HepG2 (cell line): ENCODE measurements at regions not wholly inside any gene's neighbourhood (a gene's known extent, or its start where the extent isn't known, plus 50 kb on each side); places are given as distances from the start of the nearest gene placed in this dataset.

Source experiments
- ATAC-seq: fragments of 200-7000 bp; cut with Tn5 transposase; 3 replicates; pipeline ENCODE4 v1.9.1; 2020; ENCODE audit warnings: mild to moderate bottlenecking, moderate library complexity
- BruUV-seq: library from RNA; stranded (reverse); fragments of 400-500 nt; replicated peaks from 2 replicates; lab custom pipeline; 2021; lab: Mats Ljungman, UMichigan
- CTCF ChIA-PET: fragments of 300-600 bp; formaldehyde crosslinking; extraction: SDS; loops from one replicate; lab custom pipeline; 2021; ENCODE audit warnings: low total read pairs, inconsistent platforms, low intra/inter-chr PET ratio; lab: Yijun Ruan, JAX
- POLR2A ChIA-PET: fragments of 350-600 bp; sonication (Branson Sonifier 250); formaldehyde crosslinking; loops from one replicate; lab custom pipeline; 2020; ENCODE audit warnings: antibody characterized with exemption, inconsistent platforms; lab: Yijun Ruan, JAX
- DNase-seq: peaks from one replicate; pipeline ENCODE4 v3.0.0-alpha.2; 2015; ENCODE audit warnings: low spot score
- FAIRE-seq: peaks from 3 replicates; lab custom pipeline; 2011; peaks lifted over from hg19 to GRCh38; lab: Jason Lieb, UNC
- H2AFZ ChIP-seq: one replicate; pipeline ENCODE4 v1.6.1; 2011; ENCODE audit warnings: low read length, inconsistent platforms
- H3K27ac ChIP-seq: fragments of 300-600 bp; 3 replicates; pipeline ENCODE4 v1.8.0; 2011; ENCODE audit warnings: mixed run types, mild to moderate bottlenecking, mixed read lengths, low read length, inconsistent platforms; ENCODE audit not compliant: insufficient read depth; ENCODE audit errors: extremely low read length
- H3K27me3 ChIP-seq, 2 experiments: fragments of 200-600 bp in 1 of 2; 2 replicates in 1 of 2; 3 replicates in 1 of 2; pipeline versions ENCODE4 v1.6.0 to v1.8.0; 2011; ENCODE audit warnings: low read length in 2 of 2, mild to moderate bottlenecking in 2 of 2, moderate library complexity in 2 of 2, inconsistent platforms in 1 of 2; ENCODE audit not compliant: insufficient read depth in 2 of 2, control insufficient read depth in 1 of 2
- H3K36me3 ChIP-seq, 2 experiments: fragments of 200-600 bp in 1 of 2; replicated peaks in 1 of 2; 2 replicates in 1 of 2; 3 replicates in 1 of 2; pipeline versions ENCODE4 v1.5.1 to v1.8.0; 2011; ENCODE audit warnings: low read length in 2 of 2, inconsistent platforms in 1 of 2; ENCODE audit not compliant: insufficient read depth in 2 of 2, control insufficient read depth in 1 of 2
- H3K4me1 ChIP-seq: 2 replicates; pipeline ENCODE4 v1.5.1; 2012; ENCODE audit warnings: low read length, inconsistent platforms; ENCODE audit not compliant: insufficient read depth
- H3K4me2 ChIP-seq: 2 replicates; pipeline ENCODE4 v1.6.0; 2011; ENCODE audit warnings: low read depth, low read length, inconsistent platforms
- H3K4me3 ChIP-seq, 3 experiments: fragments of 200-600 bp in 1 of 3; sonication (generic), shearing (Covaris generic) in 1 of 3; replicated peaks in 1 of 3; 2 replicates each; pipeline ENCODE4 v1.5.1; 2011 to 2016; ENCODE audit warnings: low read length in 3 of 3, inconsistent platforms in 2 of 3, low read depth in 2 of 3, mild to moderate bottlenecking in 2 of 3, control low read depth in 1 of 3, mixed read lengths in 1 of 3; ENCODE audit not compliant: insufficient read depth in 1 of 3
- H3K79me2 ChIP-seq: one replicate; pipeline ENCODE4 v1.6.1; 2011; ENCODE audit warnings: low read length, inconsistent platforms; ENCODE audit not compliant: insufficient read depth
- H3K9ac ChIP-seq: 2 replicates; pipeline ENCODE4 v1.6.0; 2011; ENCODE audit warnings: mild to moderate bottlenecking, low read depth, low read length, inconsistent platforms; ENCODE audit not compliant: insufficient read depth
- H3K9me3 ChIP-seq: 2 replicates; pipeline ENCODE4 v1.5.1; 2012; ENCODE audit warnings: mild to moderate bottlenecking, low read length
- H4K20me1 ChIP-seq: 2 replicates; pipeline ENCODE4 v1.6.0; 2011; ENCODE audit warnings: inconsistent platforms, mild to moderate bottlenecking, low read length, moderate library complexity; ENCODE audit not compliant: insufficient read depth
- ATF7 ChIP-seq, 2 experiments: fragments of 450-650 bp in 1 of 2; sonication (generic) in 1 of 2; formaldehyde crosslinking in 1 of 2; IDR thresholded peaks; 2 replicates each; pipeline versions ENCODE4 v1.4.0 to v1.6.1; 2016 to 2020; ENCODE audit warnings: antibody characterized with exemption in 1 of 2, mild to moderate bottlenecking in 1 of 2, missing genetic modification reagents in 1 of 2
- ZBTB25 ChIP-seq: IDR thresholded peaks from 2 replicates; pipeline ENCODE4 v1.6.1; 2018; ENCODE audit warnings: missing genetic modification reagents
- ZNF275 ChIP-seq: sonication (generic); formaldehyde crosslinking; IDR thresholded peaks from 2 replicates; pipeline ENCODE4 v1.8.0; 2022; ENCODE audit warnings: missing genetic modification reagents, mild to moderate bottlenecking, inconsistent platforms, borderline replicate concordance
- ZNF362 ChIP-seq: sonication (generic); formaldehyde crosslinking; IDR thresholded peaks from 2 replicates; pipeline ENCODE4 v1.4.0; 2020; ENCODE audit warnings: missing genetic modification reagents, mild to moderate bottlenecking, borderline replicate concordance
- ZNF562 ChIP-seq: sonication (generic); formaldehyde crosslinking; IDR thresholded peaks from 2 replicates; pipeline ENCODE4 v1.8.0; 2022; ENCODE audit warnings: missing genetic modification reagents, borderline replicate concordance
- WGBS: methylation state at CpG from one replicate; pipeline ENCODE4 v1.1.6; 2017; ENCODE audit warnings: low lambda C conversion rate; 5-methylcytosine and 5-hydroxymethylcytosine counted together
- in situ Hi-C: cut with HindIII; loops from 2 replicates; pipeline ENCODE4 v1.10.0; 2017; ENCODE audit warnings: low pct_unique_long_range_greater_than_20kb; ENCODE audit not compliant: extremely low pct_ligation_motif_present
- intact Hi-C: fragments of 100-400 bp; cut with micrococcal nuclease; formaldehyde crosslinking; loops from one replicate; pipeline ENCODE4 v1.10.0; 2022; ENCODE audit not compliant: unreplicated experiment

- TF ChIP-seq ZNF275 (CRISPR knock-in tag) = no peak
- no peak for TF ChIP-seq ZNF562 (CRISPR knock-in tag)
- no peak for TF ChIP-seq ZBTB25
These were observed 64.3 kb downstream of the ZNF22 start (continued) for GRCh38 chr10:45064998-45065397.

GRCh38 chr10:45071043-45071813 lies 70.5 kb downstream of the ZNF22 start:
- ChIA-PET CTCF (no interaction called here), POLR2A (no interaction called here)
- Histone ChIP-seq H3K4me3 (no peak overlapping the region), H3K27ac (no peak overlapping the region), H3K79me2 (no peaks in the 10 kb centered on the region), H3K4me1 (no peaks in the 10 kb centered on the region), H4K20me1 (no peaks in the 10 kb centered on the region), H3K9ac (no peak overlapping the region), H3K27me3 (no peaks in the 10 kb centered on the region; a peak in 1 of 5 replicates), H3K36me3 (no peaks in the 10 kb centered on the region), H3K9me3 (no peaks in the 10 kb centered on the region), H2AFZ (no peak overlapping the region), H3K4me2 (no peak overlapping the region)
- TF ChIP-seq ATF7 (IDR thresholded peaks at IDR 0.05) (peak; percentile 41; the same call in 1 of the 2 replicates), ATF7 (CRISPR knock-in tag; IDR thresholded peaks at IDR 0.05) (no peak), ZNF362 (CRISPR knock-in tag) (no peak)
- in situ Hi-C loops (no loop called here), intact Hi-C loops (no loop called here)
- ATAC-seq (no peak), DNase-seq (no peak), FAIRE-seq (no peak)
- no TSS peak for BruUV-seq
- 45% methylated on average over 14 of the region's 14 CpGs for WGBS
